Fibroblast of upper back skin (primary cell): ENCODE measurements at regions not wholly inside any gene's neighbourhood (a gene's known extent, or its start where the extent isn't known, plus 50 kb on each side); places are given as distances from the start of the nearest gene placed in this dataset.

Experiments
- DNase-seq: peaks from one replicate; pipeline ENCODE4 v3.0.0-alpha.2; 2013

- DNase-seq, result no peak
These were observed 289.8 kb downstream of the CTTN start for GRCh38 chr11:70688142-70688541.

- DNase-seq, result no peak
These were observed 291.4 kb downstream of the CTTN start for GRCh38 chr11:70689764-70690163.

GRCh38 chr11:70692131-70692530 is 293.8 kb downstream of the CTTN start:
- no peak for DNase-seq

- no peak for DNase-seq
These were observed 296.0 kb downstream of the CTTN start for GRCh38 chr11:70694371-70694770.

GRCh38 chr11:70695086-70695960 is 297.0 kb downstream of the CTTN start:
- DNase-seq, result no peak

- no peak for DNase-seq
These were observed 297.7 kb downstream of the CTTN start for GRCh38 chr11:70696076-70696475.

GRCh38 chr11:70696564-70696963 is 298.2 kb downstream of the CTTN start:
- no peak for DNase-seq

- no peak for DNase-seq
These were observed 299.4 kb downstream of the CTTN start for GRCh38 chr11:70697701-70698100.

GRCh38 chr11:70698871-70699270 is 300.5 kb downstream of the CTTN start:
- DNase-seq, result no peak

GRCh38 chr11:70699294-70700221 is 301.2 kb downstream of the CTTN start:
- DNase-seq, result no peak

- DNase-seq, result no peak
These were observed 302.1 kb downstream of the CTTN start for GRCh38 chr11:70700453-70700852.

- no peak for DNase-seq
These were observed 302.5 kb downstream of the CTTN start for GRCh38 chr11:70700871-70701270.

- no peak for DNase-seq
These were observed 303.8 kb downstream of the CTTN start for GRCh38 chr11:70702040-70702648.

- DNase-seq, result no peak
These were observed 305.1 kb downstream of the CTTN start for GRCh38 chr11:70703141-70704064.

- DNase-seq, result no peak
These were observed 306.8 kb downstream of the CTTN start for GRCh38 chr11:70705097-70705496.

GRCh38 chr11:70705930-70706329 is 307.6 kb downstream of the CTTN start:
- DNase-seq, result no peak

- DNase-seq, result no peak
These were observed 309.5 kb downstream of the CTTN start for GRCh38 chr11:70707821-70708220.

GRCh38 chr11:70709596-70709995 is 311.3 kb downstream of the CTTN start:
- no peak for DNase-seq

- no peak for DNase-seq
These were observed 311.9 kb downstream of the CTTN start for GRCh38 chr11:70710192-70710591.

GRCh38 chr11:70710601-70711000 is 312.3 kb downstream of the CTTN start:
- no peak for DNase-seq

GRCh38 chr11:70711095-70711910 is 313.0 kb downstream of the CTTN start:
- no peak for DNase-seq

GRCh38 chr11:70711911-70712185 is 313.5 kb downstream of the CTTN start:
- no peak for DNase-seq
